ENCODE measurements at regions not wholly inside any gene's neighbourhood (a gene's known extent, or its start where the extent isn't known, plus 50 kb on each side); places are given as distances from the start of the nearest gene placed in this dataset.

- TF ChIP-seq CTCF (IDR thresholded peaks at IDR 0.05) (no peak), FOXM1 (IDR thresholded peaks at IDR 0.05; ENCODE audit: low read depth) (no peak), SMC3 (IDR thresholded peaks at IDR 0.05; ENCODE audit: low read depth, low read length) (no peak), TAF1 (IDR thresholded peaks at IDR 0.05; ENCODE audit: borderline replicate concordance, low read depth, low read length) (no peak), YY1 (IDR thresholded peaks at IDR 0.05; ENCODE audit: low read depth) (no peak), SIN3A (IDR thresholded peaks at IDR 0.05; ENCODE audit: borderline replicate concordance, low read depth, low read length) (no peak), MXI1 (IDR thresholded peaks at IDR 0.05; ENCODE audit: low read depth, low read length) (no peak)
Measured at GRCh38 chr3:102054543-102055080, 205.3 kb downstream of the NFKBIZ start.
